ENCODE measurements at regions not wholly inside any gene's neighbourhood (a gene's known extent, or its start where the extent isn't known, plus 50 kb on each side); places are given as distances from the start of the nearest gene placed in this dataset.
A peak's percentile ranks its signal among the peaks of the same experiment; 100 is the strongest.
"Not testable (repeated sequence)": the region's sequence is repeated elsewhere in the genome, so short reads cannot be mapped to it uniquely, and the experiment has no call there.

GRCh38 chr6:3672339-3672738 lies 79.2 kb downstream of the PXDC1 start:
- DNase-seq (ENCODE audit: low read depth in 3 of 3, low spot score in 2 of 3) = not testable (repeated sequence)

DNA sequence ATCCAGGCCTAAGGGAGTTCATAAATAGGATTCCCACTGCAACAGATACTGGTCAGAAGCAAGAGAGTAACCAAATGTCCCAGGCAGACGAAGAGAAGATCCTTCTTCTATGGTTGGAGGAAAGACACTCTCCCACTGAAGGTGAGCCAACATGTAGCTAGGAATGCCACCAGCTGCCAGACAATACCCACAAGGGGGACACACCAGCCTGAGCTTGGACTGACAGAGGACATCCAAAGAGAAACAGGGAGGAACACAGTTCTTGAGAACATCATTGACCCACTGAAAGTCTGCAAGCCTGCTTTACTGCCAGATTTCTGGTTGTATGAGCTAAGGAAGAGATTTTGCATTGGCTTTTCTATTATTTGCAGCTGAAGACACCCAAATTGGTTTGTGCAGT lies 80.1 kb downstream of the PXDC1 start:
- DNase-seq (ENCODE audit: low read depth in 3 of 3, low spot score in 2 of 3) = no peak

DNA sequence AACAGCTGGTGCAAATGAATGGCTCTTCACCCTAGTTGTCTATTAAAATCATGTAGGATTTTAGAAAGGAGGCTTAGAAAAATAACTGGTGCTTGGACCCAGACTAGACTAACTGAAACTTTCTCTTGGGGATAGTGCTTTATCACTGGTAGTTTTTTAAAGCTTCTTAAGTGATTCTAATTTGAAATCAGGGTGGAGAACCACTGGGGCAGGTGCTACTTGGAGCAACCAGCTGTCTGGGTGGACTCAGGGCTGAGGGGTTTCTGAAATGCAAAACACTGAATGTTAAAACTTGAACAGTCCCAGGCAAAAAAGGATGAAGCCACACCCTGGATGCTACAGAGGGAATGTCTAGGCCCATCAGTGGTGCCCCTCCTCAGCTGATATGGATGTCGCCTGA lies 81.2 kb downstream of the PXDC1 start:
- no peak for DNase-seq (ENCODE audit: low read depth in 3 of 3, low spot score in 2 of 3)

DNA sequence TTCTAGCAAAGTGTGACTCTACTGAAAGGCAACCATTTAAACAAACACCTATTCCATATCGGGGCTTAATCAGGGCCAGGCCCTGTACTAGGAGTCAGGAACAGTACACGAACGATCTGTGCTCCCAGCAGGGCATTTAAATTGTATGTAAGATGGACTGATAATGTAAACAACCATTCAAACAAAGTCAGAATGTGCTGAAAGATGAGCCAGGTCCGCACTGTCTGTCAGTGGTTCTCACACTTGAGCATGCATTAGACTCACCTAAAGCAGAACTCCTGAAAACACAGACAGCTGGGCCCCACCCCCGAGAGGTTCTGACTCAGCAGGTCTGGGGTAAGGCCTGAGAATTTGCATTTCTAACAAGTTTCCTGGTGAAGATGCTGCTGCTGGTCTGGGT lies 81.6 kb downstream of the PXDC1 start:
- no peak for DNase-seq (ENCODE audit: low read depth in 3 of 3, low spot score in 2 of 3)

GRCh38 chr6:3665608-3666007 lies 85.9 kb downstream of the PXDC1 start:
- DNase-seq (ENCODE audit: low read depth in 3 of 3, low spot score in 2 of 3) = no peak

GRCh38 chr6:3664625-3665041 lies 86.9 kb downstream of the PXDC1 start:
- peak in 1 of 3 donors; percentile 45 for DNase-seq (ENCODE audit: low read depth in 3 of 3, low spot score in 2 of 3)

DNA sequence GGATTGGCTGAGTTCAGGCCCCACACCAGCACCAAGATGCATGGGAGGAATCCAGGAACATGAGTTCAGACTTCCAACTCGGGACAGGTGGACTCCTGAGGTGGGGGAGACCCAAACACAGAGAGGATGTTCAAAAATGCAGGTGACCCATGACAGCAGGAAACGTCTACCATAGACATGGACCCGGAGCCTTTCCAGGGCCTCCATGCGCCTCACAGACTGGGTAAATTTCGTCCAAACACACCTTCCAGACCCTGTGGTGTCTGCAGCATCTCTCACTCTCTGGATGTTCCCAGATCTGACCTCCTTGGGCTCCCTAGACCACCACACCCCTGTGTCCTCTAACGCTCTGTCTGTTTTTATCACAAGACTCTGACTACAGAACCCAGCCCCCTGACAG lies 87.7 kb downstream of the PXDC1 start:
- DNase-seq (ENCODE audit: low read depth in 3 of 3, low spot score in 2 of 3) = no peak

DNA sequence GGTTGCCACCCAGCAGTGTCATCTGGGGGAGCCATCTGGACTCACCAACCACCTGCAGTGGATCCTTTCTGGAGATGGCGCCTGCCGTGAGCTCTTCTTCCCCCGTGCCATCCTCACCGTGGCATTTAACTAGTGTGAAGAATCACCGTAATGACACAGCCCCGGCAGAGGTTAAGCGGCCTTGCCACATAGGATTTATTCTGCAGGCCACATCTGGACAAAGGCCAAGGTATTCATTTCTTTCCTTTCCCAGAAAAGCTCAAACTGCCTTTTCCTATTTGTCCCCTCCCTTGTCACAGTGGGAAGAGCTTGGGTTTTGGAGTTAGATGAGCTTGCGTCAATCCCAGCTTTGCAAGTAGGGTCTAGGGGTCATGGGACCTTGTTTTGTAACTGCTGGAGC lies 88.4 kb downstream of the PXDC1 start:
- DNase-seq (ENCODE audit: low read depth in 3 of 3, low spot score in 2 of 3) = no peak

DNA sequence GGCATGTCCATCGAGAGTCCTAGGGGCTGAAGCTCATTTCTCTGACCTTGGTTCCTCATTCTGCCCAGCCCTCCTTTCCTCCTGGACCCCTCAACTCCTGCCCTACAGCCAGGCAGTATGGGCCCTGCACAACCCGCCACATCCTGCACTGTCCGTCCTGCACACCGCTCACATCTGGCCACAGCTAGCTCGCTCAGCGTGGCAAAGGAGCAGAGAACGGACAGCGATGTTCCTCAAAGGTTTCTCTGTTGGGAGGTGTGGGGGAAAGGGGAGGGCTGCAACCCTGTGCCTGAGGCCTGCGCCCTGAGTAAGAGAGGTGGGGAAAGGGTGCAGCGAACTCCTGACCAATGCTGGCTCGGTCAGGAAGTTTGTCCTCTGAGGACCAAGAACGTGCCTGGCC lies 90.1 kb downstream of the PXDC1 start:
- no peak for DNase-seq (ENCODE audit: low read depth in 3 of 3, low spot score in 2 of 3)

- no peak for DNase-seq (ENCODE audit: low read depth in 3 of 3, low spot score in 2 of 3)
Observed at GRCh38 chr6:3660473-3660872, 91.0 kb downstream of the PXDC1 start.

DNA sequence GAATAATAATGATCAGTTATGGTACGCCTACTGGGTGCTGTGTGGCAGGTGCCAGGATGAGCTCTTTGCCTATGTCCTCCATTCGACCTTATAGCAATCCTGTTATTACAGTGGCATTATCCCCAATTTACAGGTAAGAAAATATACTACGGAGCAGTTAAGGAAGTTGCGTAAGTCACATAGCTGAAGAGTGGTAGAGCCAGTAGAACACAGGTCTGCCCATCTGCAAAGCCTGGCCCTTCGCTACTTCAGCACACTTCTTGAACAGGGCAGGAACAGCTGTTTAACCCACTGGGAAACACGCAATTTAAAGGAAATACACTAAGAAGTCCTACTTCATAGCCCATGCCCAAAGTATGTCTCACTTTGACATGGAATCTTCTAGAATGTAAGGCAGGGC lies 91.8 kb downstream of the PXDC1 start:
- DNase-seq (ENCODE audit: low read depth in 3 of 3, low spot score in 2 of 3) = no peak

DNA sequence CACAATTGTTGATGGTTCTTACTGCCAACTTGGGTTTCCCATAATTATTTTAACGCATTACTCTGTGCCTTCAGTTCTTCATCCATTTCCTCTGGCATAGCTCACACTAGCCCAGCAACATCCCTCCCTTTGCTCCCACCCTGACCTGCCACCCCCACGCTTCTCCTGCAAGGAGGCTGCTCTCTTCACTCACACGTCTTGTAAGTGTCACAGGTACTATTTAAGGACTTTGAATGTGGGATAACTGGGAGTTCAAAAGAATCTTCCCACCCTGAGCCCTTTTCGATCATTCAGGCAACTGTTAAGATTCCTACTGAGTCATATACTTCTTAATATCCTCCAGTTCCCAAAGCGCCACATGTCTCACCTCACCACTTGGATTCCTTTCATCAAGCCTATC lies 95.4 kb downstream of the PXDC1 start:
- no peak for DNase-seq (ENCODE audit: low read depth in 3 of 3, low spot score in 2 of 3)

DNA sequence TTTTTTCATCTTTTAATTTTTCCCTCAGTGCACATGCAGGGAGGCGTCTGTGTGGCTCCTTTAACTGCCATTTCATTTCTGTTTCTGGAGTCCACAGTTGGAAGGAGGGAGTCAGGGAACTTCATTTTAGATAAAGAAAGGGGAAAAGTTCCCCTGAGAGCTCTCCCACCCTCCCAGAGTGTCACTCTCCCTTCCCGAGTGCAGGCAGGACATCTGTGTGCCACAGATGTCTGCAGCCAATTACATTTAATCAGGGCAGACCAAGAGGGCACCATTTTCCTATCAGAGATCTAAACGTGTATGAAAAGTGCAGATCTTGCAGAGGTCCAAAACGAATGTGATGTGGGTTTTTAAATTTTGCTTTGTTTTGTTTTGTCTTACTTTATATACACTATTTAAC lies 96.6 kb downstream of the PXDC1 start:
- DNase-seq (ENCODE audit: low read depth in 3 of 3, low spot score in 2 of 3) = no peak

GRCh38 chr6:3654436-3654835 lies 97.1 kb downstream of the PXDC1 start:
- DNase-seq (ENCODE audit: low read depth in 3 of 3, low spot score in 2 of 3) = no peak

GRCh38 chr6:3653528-3654070 lies 97.9 kb downstream of the PXDC1 start:
- no peak for DNase-seq (ENCODE audit: low read depth in 3 of 3, low spot score in 2 of 3)

DNA sequence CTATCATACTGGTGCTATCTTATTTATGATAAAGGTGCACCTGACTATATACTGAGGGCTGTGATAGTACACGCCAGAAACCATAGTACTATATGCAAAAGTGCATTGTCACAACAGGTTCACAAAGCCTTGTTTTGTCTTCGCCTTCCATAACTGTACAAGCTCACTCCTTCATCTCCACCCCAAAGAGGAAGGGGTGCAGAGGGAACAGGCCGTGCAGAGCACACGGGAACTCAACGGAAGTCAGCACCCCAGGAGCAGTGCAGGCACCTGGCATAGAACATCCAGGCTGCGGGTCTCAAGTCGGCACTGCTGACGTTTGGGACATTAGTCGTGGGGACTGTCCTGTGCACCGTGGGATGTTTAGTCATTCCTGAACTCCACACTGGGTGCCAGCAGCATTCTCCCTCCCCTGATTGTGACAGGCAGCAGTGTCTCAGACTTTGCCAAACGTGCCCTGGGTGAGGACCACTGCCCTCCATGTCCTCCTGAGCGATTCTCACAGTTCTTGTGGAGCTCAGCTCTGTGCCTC lies 99.7 kb downstream of the PXDC1 start:
- DNase-seq (ENCODE audit: low read depth in 3 of 3, low spot score in 2 of 3) = no peak

DNA sequence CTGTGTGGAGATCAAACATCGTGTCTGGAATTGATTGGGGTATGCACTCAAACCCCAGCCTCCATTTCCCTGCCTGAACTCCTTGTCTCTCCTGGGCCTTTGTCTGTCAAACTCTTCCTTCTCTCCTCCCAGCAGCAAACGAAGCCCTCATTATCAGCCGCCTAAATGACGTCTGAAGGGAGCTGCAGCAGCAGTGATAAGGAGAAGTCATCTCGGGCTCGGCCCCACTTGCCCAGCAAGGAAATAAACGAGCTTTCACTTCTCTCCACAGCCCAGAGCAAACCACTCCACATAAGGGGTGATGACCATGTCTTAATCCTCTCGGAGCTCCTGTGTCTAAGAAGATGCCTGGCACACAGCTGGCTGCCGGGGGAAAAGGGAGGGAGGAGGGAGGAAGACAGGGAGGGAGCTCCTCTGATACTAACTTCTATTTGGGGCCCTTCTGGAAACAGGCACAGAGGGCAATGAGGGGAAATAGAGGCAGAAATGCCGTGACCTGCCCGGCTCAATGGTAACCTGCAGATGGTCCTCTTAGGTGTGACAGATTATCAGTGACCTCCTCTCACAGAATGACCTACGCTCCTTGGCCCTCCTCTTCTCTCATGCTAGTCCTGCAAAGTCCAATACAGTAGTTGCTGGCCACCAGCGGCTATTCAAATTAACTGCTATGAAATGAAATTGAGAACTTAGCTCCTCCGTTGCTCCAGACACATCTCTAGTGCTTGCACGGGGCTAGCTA lies 100.4 kb downstream of the PXDC1 start:
- DNase-seq (ENCODE audit: low read depth in 3 of 3, low spot score in 2 of 3) = no peak

GRCh38 chr6:3650076-3650958 lies 101.2 kb downstream of the PXDC1 start:
- DNase-seq (ENCODE audit: low read depth in 3 of 3, low spot score in 2 of 3) = no peak

GRCh38 chr6:3648724-3649123 lies 102.8 kb downstream of the PXDC1 start:
- no peak for DNase-seq (ENCODE audit: low read depth in 3 of 3, low spot score in 2 of 3)

DNA sequence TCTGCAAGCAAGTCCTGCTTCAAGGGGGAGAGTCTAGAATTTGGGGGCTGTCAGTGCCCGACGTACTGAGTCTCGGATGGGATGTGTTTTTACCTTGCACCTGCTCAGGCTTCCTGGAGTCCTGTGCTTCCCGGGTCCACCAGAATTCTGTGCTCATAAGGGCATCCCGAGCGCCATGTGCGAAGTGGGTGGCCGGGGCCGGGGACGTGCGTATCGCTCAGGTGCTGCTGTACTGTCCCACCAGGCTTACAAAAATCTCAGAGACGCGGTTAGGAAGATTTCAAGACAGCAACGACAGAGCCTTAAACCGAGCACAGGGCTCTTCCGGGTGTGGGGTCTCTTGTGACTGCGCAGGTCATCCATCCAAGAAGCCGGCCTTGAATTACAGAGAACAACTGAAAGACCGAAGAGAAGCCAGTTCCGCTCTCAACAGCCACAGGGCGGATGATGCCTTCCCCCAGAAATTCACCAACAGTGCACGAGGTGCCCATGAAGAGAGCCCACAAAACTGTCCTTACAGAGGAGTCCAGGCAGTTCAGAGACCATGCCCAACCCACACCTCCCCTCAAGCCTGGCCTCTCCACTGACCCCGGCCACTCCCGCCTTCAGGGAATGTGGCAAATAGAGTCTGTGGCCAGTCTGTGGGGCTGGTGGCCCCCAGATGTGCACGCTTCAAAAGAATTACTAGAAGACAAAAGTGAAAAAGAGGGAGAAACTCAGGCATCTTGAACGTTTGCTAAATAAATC lies 104.7 kb downstream of the PXDC1 start:
- DNase-seq (ENCODE audit: low read depth in 3 of 3, low spot score in 2 of 3) = no peak

DNA sequence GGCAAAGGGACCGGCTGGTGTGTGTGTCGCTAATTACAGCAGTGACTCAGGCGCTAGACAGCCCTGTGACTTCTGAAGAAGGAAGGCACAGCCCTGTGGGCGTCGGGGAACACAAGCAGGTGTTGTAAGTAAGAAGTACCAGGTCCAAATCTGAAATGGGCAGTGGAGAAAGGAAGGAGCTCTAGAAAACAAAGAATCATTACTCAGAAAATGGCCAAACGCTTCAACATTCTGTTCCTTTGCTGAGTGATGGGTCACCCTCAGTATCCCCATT lies 106.8 kb downstream of the PXDC1 start:
- no peak for DNase-seq (ENCODE audit: low read depth in 3 of 3, low spot score in 2 of 3)
